MM.1S (cell line): ENCODE measurements at regions not wholly inside any gene's neighbourhood (a gene's known extent, or its start where the extent isn't known, plus 50 kb on each side); places are given as distances from the start of the nearest gene placed in this dataset.
"Not testable (repeated sequence)": the region's sequence is repeated elsewhere in the genome, so short reads cannot be mapped to it uniquely, and the experiment has no call there.

Experiments used
- CTCF ChIP-seq: fragments of 300-600 bp; sonication (generic); IDR thresholded peaks from 2 replicates; pipeline ENCODE4 v1.5.1; 2016; ENCODE audit warnings: antibody characterized with exemption, low read length, mixed read lengths
- EZH2 ChIP-seq: fragments of 300-600 bp; sonication (generic); optimal IDR thresholded peaks from 2 replicates; pipeline ENCODE3; 2017; ENCODE audit warnings: low read depth, mild to moderate bottlenecking, antibody characterized with exemption, low read length, mixed read lengths

- TF ChIP-seq CTCF, EZH2: not testable (repeated sequence)
Measured at GRCh38 chr14:48260394-48261295, 585.2 kb upstream of the MDGA2 start.
